ENCODE measurements at regions not wholly inside any gene's neighbourhood (a gene's known extent, or its start where the extent isn't known, plus 50 kb on each side); places are given as distances from the start of the nearest gene placed in this dataset.

DNA sequence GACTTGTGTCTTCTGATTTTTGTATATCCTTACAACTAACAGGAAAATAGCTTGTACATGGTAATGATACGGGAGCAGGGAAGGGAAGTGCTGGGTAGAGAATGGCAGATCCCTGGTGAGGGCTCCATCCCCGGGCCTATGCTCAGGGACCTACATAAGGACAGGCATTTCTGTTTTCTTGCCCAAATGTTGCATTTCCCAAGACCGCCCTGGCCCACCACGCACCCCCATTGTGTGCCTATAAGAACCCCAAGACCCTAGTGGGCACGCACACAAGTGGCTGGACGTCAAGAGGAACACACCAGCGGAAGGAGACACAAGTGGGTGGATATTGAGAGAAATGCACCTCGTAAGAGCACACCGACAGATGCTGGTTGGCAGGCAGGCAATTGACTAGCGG is 616.3 kb upstream of the MAN1A1 start:
- H3K27ac ChIP-seq (ENCODE audit: low read length), result no peak overlapping the region
- 94% methylated on average over 10 of the region's 10 CpGs for WGBS (ENCODE audit: insufficient coverage)
- no peaks in the 10 kb centered on the region for H3K36me3 ChIP-seq (ENCODE audit: control insufficient read depth, insufficient read depth, low read length)
- H3K27me3 ChIP-seq (ENCODE audit: control insufficient read depth, insufficient read depth, low read length), result no peaks in the 10 kb centered on the region
- H3K9me3 ChIP-seq (replicated peaks; ENCODE audit: control insufficient read depth, low read depth, low read length), result no peaks in the 10 kb centered on the region
- H3K4me1 ChIP-seq (ENCODE audit: control insufficient read depth, insufficient read depth, low read length), result no peaks in the 10 kb centered on the region
- DNase-seq, result no peak
- no peak overlapping the region for H3K4me3 ChIP-seq (ENCODE audit: low read length)

DNA sequence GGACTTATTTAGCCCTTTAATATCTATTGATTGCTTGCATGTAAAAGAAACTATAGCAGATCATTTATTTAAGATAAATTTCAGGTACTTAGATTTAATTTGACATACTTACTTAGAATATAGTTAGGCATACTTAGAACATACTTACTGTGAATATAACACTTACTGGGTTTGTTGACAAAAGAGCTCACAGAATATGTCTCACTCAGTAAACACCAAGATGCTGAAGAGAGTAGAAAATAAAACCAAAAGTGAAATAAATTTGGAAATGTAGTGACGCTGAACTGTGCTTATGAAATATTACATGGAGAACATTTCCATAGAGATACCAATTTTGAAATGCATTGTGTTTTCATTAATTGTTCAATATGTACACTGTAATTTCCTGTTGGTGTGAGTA is 615.4 kb upstream of the MAN1A1 start:
- no peaks in the 10 kb centered on the region for H3K4me1 ChIP-seq (ENCODE audit: control insufficient read depth, insufficient read depth, low read length)
- no peaks in the 10 kb centered on the region for H3K27me3 ChIP-seq (ENCODE audit: control insufficient read depth, insufficient read depth, low read length)
- H3K36me3 ChIP-seq (ENCODE audit: control insufficient read depth, insufficient read depth, low read length), result no peaks in the 10 kb centered on the region
- WGBS (ENCODE audit: insufficient coverage), result no CpG with 5 or more reads among the region's 1 CpG
- H3K4me3 ChIP-seq (ENCODE audit: low read length), result no peak overlapping the region
- no peaks in the 10 kb centered on the region for H3K9me3 ChIP-seq (replicated peaks; ENCODE audit: control insufficient read depth, low read depth, low read length)
- H3K27ac ChIP-seq (ENCODE audit: low read length), result no peak overlapping the region
- DNase-seq, result no peak

DNA sequence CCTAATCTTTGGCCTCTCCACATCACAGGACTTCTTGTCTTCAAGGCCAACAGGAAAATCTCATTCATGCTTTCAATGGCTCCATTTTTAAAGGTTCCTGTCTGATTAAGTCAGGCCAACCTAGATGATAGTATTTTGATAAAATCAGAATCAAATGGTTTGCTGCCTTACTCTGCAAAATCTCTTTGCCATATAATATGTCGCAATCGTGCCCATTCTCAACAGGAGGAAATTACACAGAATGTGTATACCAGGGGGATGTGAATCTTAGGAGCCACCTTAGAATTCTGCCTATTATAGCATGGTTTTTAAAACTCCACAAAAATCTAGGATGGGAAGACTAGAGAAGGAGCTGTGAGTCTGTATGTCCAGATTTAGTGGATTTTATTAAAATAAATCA is 612.9 kb upstream of the MAN1A1 start:
- H3K27me3 ChIP-seq (ENCODE audit: control insufficient read depth, insufficient read depth, low read length), result no peaks in the 10 kb centered on the region

DNA sequence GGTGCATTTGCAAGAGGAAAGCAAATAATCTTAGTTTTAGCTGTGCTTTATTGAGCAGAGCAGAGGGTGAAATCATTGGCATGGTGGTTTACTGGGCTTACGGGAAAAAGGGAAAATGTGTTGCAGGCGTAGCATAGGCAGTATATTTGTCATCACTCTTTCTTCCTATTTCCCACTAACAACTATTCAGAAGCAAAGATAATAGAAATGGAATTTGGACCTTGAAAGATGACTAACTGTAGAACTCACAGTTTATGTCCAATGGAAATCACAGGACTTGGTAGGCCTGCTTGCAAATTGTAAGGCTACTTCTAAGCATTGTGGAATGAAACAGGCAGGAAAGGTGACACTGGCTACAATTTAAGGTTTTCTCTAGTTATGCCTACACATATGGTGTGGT is 611.9 kb upstream of the MAN1A1 start:
- Histone ChIP-seq H3K4me3 (ENCODE audit: low read length) (no peak overlapping the region), H3K27me3 (ENCODE audit: control insufficient read depth, insufficient read depth, low read length) (no peaks in the 10 kb centered on the region), H3K36me3 (ENCODE audit: control insufficient read depth, insufficient read depth, low read length) (no peaks in the 10 kb centered on the region), H3K27ac (ENCODE audit: low read length) (no peak overlapping the region), H3K9me3 (replicated peaks; ENCODE audit: control insufficient read depth, low read depth, low read length) (no peaks in the 10 kb centered on the region), H3K4me1 (ENCODE audit: control insufficient read depth, insufficient read depth, low read length) (no peaks in the 10 kb centered on the region)
- WGBS (ENCODE audit: insufficient coverage), result no CpG with 5 or more reads among the region's 2 CpGs
- DNase-seq, result peak; percentile 11

More for the DNA sequence above, 612.9 kb upstream of the MAN1A1 start:
- Histone ChIP-seq H3K9me3 (replicated peaks; ENCODE audit: control insufficient read depth, low read depth, low read length) (no peaks in the 10 kb centered on the region), H3K27ac (ENCODE audit: low read length) (no peak overlapping the region), H3K4me3 (ENCODE audit: low read length) (no peak overlapping the region), H3K4me1 (ENCODE audit: control insufficient read depth, insufficient read depth, low read length) (no peaks in the 10 kb centered on the region), H3K36me3 (ENCODE audit: control insufficient read depth, insufficient read depth, low read length) (no peaks in the 10 kb centered on the region)
- no peak for DNase-seq
- WGBS (ENCODE audit: insufficient coverage), result no CpG with 5 or more reads among the region's 2 CpGs

DNA sequence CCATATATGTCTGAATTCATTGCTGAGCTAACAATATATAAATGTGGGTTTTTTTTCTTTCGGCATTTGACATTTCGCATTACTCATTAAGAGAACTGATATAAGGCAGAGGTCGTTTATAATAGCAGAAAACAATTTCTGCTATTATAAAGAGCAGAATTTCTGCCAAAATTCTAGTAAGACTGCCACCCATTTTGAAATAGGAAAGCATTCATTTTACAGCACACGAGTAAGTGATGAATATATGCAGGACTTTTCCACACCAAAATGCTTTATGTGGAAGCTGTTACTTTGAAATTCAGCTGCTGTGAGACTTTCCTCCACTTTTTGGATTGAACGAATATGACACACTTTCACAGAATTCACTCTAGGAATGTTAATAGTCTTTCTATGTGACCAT is 610.9 kb upstream of the MAN1A1 start:
- WGBS (ENCODE audit: insufficient coverage), result no CpG with 5 or more reads among the region's 5 CpGs
- no peaks in the 10 kb centered on the region for H3K4me1 ChIP-seq (ENCODE audit: control insufficient read depth, insufficient read depth, low read length)
- no peak overlapping the region for H3K27ac ChIP-seq (ENCODE audit: low read length)
- no peaks in the 10 kb centered on the region for H3K9me3 ChIP-seq (replicated peaks; ENCODE audit: control insufficient read depth, low read depth, low read length)
- H3K27me3 ChIP-seq (ENCODE audit: control insufficient read depth, insufficient read depth, low read length), result no peaks in the 10 kb centered on the region
- H3K36me3 ChIP-seq (ENCODE audit: control insufficient read depth, insufficient read depth, low read length), result no peaks in the 10 kb centered on the region
- DNase-seq, result peak; percentile 25
- no peak overlapping the region for H3K4me3 ChIP-seq (ENCODE audit: low read length)

DNA sequence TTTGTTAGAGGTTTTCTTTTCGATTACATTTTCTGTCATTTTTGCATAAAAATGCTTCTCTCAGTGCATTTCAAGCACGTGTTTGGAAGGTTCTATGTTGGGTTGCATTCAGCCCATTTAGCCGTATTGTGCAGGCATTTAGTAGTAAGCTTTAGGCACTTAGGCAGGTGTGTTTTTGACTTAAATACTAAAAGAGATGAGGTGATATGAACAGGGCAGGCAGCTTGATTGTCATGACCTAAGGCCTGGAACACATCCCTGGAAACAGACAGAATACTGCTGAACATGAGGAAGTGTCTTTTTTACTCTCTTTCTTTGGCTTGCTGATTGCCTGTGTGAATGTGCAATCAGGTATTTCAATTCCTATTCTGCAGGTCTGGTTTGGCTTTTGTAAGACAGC is 610.5 kb upstream of the MAN1A1 start:
- Histone ChIP-seq H3K9me3 (replicated peaks; ENCODE audit: control insufficient read depth, low read depth, low read length) (no peaks in the 10 kb centered on the region), H3K27ac (ENCODE audit: low read length) (no peak overlapping the region), H3K27me3 (ENCODE audit: control insufficient read depth, insufficient read depth, low read length) (no peaks in the 10 kb centered on the region), H3K4me1 (ENCODE audit: control insufficient read depth, insufficient read depth, low read length) (no peaks in the 10 kb centered on the region), H3K36me3 (ENCODE audit: control insufficient read depth, insufficient read depth, low read length) (no peaks in the 10 kb centered on the region), H3K4me3 (ENCODE audit: low read length) (no peak overlapping the region)
- peak; percentile 75 for DNase-seq
- 20% methylated on average over 1 of the region's 3 CpGs for WGBS (ENCODE audit: insufficient coverage)

DNA sequence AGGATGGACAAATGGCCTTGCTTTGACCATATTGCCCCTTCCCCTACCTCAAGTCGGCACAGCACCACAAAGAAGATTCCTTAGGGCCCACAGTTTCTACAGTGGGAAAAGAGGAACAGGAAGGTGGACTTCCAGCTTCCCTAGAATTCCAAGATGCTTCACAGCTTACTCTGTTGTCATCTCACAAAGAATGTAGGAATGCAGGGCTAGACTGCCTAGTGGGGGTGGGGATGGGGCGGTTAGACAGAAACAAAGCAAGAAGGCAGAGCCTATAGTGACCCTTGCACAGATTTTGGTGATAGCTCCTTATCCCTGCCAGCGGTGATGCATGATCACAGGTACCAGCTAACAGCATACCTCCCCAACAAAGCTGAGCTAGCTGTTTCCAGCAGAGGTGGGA is 607.6 kb upstream of the MAN1A1 start:
- Histone ChIP-seq H3K4me3 (ENCODE audit: low read length) (no peak overlapping the region), H3K36me3 (ENCODE audit: control insufficient read depth, insufficient read depth, low read length) (no peaks in the 10 kb centered on the region), H3K27ac (ENCODE audit: low read length) (no peak overlapping the region), H3K4me1 (ENCODE audit: control insufficient read depth, insufficient read depth, low read length) (no peaks in the 10 kb centered on the region), H3K27me3 (ENCODE audit: control insufficient read depth, insufficient read depth, low read length) (no peaks in the 10 kb centered on the region), H3K9me3 (replicated peaks; ENCODE audit: control insufficient read depth, low read depth, low read length) (no peaks in the 10 kb centered on the region)
- DNase-seq, result no peak
- 80% methylated on average over 1 of the region's 3 CpGs for WGBS (ENCODE audit: insufficient coverage)

DNA sequence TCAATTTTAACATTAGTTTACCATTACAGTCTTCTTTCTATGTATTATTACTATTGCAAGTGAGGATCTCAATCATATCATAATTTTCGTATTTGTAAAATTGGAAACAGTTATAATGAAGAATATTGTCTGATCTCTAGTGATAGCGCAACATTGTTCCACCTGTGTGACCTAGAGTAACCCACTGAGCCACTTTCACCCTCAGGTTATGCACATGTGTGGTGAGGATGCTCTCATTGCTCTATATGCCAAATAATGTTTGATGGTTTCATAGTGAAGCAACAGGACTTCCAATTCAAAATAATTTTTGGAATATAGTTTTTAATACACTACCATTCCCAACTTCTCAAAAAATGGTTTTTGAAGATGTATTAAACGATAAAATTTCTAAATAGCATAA is 603.1 kb upstream of the MAN1A1 start:
- no peak overlapping the region for H3K4me3 ChIP-seq (ENCODE audit: low read length)
- no peaks in the 10 kb centered on the region for H3K27me3 ChIP-seq (ENCODE audit: control insufficient read depth, insufficient read depth, low read length)
- no peaks in the 10 kb centered on the region for H3K36me3 ChIP-seq (ENCODE audit: control insufficient read depth, insufficient read depth, low read length)
- H3K27ac ChIP-seq (ENCODE audit: low read length), result no peak overlapping the region
- DNase-seq, result no peak
- H3K4me1 ChIP-seq (ENCODE audit: control insufficient read depth, insufficient read depth, low read length), result no peaks in the 10 kb centered on the region
- peaks cover 4% of the 10 kb centered on the region for H3K9me3 ChIP-seq (replicated peaks; ENCODE audit: control insufficient read depth, low read depth, low read length)
- no CpG with 5 or more reads among the region's 3 CpGs for WGBS (ENCODE audit: insufficient coverage)

DNA sequence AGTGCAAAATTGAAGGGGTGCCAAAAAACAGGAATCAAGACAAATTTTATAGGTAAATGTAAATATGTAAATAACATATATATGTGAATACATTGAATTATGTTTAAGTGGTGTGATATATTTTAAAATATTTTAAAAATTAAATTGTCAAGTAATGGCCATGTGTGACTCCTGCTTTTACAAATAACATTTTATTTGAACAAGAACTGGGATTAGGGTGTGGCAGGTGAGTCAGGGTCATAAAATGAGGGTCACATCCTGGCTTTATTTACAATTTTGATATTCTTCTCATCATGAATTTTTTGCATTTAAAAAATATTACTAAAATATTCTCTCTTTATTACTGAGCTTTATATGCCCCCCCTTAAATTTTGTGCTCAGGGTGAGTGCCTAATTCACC is 601.1 kb upstream of the MAN1A1 start:
- H3K4me3 ChIP-seq (ENCODE audit: low read length), result no peak overlapping the region
- H3K4me1 ChIP-seq (ENCODE audit: control insufficient read depth, insufficient read depth, low read length), result no peaks in the 10 kb centered on the region
- no peak for DNase-seq
- H3K9me3 ChIP-seq (replicated peaks; ENCODE audit: control insufficient read depth, low read depth, low read length), result peaks cover 4% of the 10 kb centered on the region
- H3K27me3 ChIP-seq (ENCODE audit: control insufficient read depth, insufficient read depth, low read length), result no peaks in the 10 kb centered on the region
- no peaks in the 10 kb centered on the region for H3K36me3 ChIP-seq (ENCODE audit: control insufficient read depth, insufficient read depth, low read length)
- no peak overlapping the region for H3K27ac ChIP-seq (ENCODE audit: low read length)

DNA sequence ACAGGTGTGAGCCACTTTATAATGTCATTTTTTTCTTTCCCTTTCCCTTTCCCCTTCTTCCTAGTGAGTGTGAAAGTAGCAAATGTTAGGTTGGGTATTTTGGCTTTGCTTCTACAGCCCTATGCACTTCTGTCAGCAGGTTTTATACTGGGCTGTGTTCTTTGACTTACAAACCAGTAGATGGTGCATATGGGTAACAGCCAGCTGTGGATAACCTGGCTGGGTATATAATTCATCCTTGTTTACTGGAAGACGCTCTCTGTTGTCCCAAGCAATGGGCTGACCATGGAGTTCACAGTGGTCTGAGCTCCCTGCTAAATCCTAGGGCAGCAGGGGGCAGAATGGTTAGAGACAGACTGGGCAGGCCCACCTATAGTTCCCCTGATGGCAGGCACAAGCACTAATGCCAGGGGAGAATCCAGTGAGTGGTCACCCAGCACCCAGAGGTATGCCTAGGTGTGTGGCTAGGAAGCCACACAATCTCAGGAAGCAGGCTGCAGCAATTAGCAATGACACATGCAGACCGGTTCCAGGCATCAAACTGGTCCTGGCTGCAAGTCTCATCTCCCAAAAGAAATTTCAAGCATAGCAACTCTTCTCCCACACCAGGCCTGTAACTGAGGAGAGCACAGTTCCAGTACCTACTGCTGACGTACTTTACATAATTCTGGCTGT is 592.7 kb upstream of the MAN1A1 start:
- DNase-seq, result no peak
- WGBS (ENCODE audit: insufficient coverage), result 100% methylated on average over 3 of the region's 3 CpGs
- Histone ChIP-seq H3K4me1 (ENCODE audit: control insufficient read depth, insufficient read depth, low read length) (no peaks in the 10 kb centered on the region), H3K36me3 (ENCODE audit: control insufficient read depth, insufficient read depth, low read length) (no peaks in the 10 kb centered on the region), H3K27me3 (ENCODE audit: control insufficient read depth, insufficient read depth, low read length) (no peaks in the 10 kb centered on the region), H3K27ac (ENCODE audit: low read length) (no peak overlapping the region), H3K9me3 (replicated peaks; ENCODE audit: control insufficient read depth, low read depth, low read length) (peaks cover 2% of the 10 kb centered on the region), H3K4me3 (ENCODE audit: low read length) (no peak overlapping the region)

DNA sequence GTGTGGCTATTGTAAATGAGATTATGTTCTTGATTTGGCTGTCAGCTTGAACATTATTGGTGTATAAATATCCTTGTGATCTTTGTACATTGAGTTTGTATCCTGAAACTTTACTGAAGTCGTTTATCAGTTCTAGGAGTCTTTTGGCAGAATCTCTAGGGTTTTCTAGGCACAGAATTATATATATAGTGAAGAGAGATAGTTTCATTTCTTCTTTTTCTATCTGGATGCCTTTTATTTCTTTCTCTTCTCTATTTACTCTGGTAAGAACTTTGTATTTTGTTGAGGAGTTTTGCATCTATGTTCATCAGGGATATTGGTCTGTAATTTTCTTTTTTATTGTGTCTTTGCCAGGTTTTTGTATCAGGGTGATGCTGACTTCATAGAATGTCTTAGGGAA is 589.2 kb upstream of the MAN1A1 start:
- WGBS (ENCODE audit: insufficient coverage), result no CpG with 5 or more reads among the region's 1 CpG
- no peak overlapping the region for H3K4me3 ChIP-seq (ENCODE audit: low read length)

More for the DNA sequence above, 589.2 kb upstream of the MAN1A1 start:
- Histone ChIP-seq H3K4me1 (ENCODE audit: control insufficient read depth, insufficient read depth, low read length) (no peaks in the 10 kb centered on the region), H3K36me3 (ENCODE audit: control insufficient read depth, insufficient read depth, low read length) (no peaks in the 10 kb centered on the region), H3K9me3 (replicated peaks; ENCODE audit: control insufficient read depth, low read depth, low read length) (peaks cover 2% of the 10 kb centered on the region), H3K27ac (ENCODE audit: low read length) (no peak overlapping the region), H3K27me3 (ENCODE audit: control insufficient read depth, insufficient read depth, low read length) (no peaks in the 10 kb centered on the region)
- DNase-seq, result no peak
